GM19467 (cell line): ENCODE measurements at regions not wholly inside any gene's neighbourhood (a gene's known extent, or its start where the extent isn't known, plus 50 kb on each side); places are given as distances from the start of the nearest gene placed in this dataset.

Source experiments
- ATAC-seq: cut with Tn5 transposase; IDR thresholded peaks from one replicate; pipeline ENCODE4 v1.9.1; 2021; ENCODE audit warnings: mild to moderate bottlenecking, moderate library complexity; ENCODE audit not compliant: unreplicated experiment

- ATAC-seq: no peak
Observed at GRCh38 chr18:78510636-78511035, 469.0 kb upstream of the SALL3 start.

- no peak for ATAC-seq
Observed at GRCh38 chr18:78511666-78512601, 467.7 kb upstream of the SALL3 start.

- no peak for ATAC-seq
Observed at GRCh38 chr18:78514910-78515670, 464.5 kb upstream of the SALL3 start.

- ATAC-seq: no peak
Observed at GRCh38 chr18:78517328-78517727, 462.3 kb upstream of the SALL3 start.

- ATAC-seq: no peak
Observed at GRCh38 chr18:78517973-78518372, 461.6 kb upstream of the SALL3 start.

- no peak for ATAC-seq
Observed at GRCh38 chr18:78518805-78519204, 460.8 kb upstream of the SALL3 start.

- ATAC-seq: no peak
Observed at GRCh38 chr18:78519394-78520062, 460.1 kb upstream of the SALL3 start.

GRCh38 chr18:78521136-78521535 is 458.5 kb upstream of the SALL3 start:
- ATAC-seq: no peak

- no peak for ATAC-seq
Observed at GRCh38 chr18:78521744-78522143, 457.9 kb upstream of the SALL3 start.

- no peak for ATAC-seq
Observed at GRCh38 chr18:78522507-78522906, 457.1 kb upstream of the SALL3 start.

GRCh38 chr18:78523850-78524249 is 455.8 kb upstream of the SALL3 start:
- ATAC-seq: no peak

GRCh38 chr18:78525366-78526111 is 454.1 kb upstream of the SALL3 start:
- no peak for ATAC-seq

- no peak for ATAC-seq
Observed at GRCh38 chr18:78526275-78526674, 453.3 kb upstream of the SALL3 start.

- ATAC-seq: no peak
Observed at GRCh38 chr18:78526923-78527711, 452.5 kb upstream of the SALL3 start.

- ATAC-seq: no peak
Observed at GRCh38 chr18:78527984-78528383, 451.6 kb upstream of the SALL3 start.

GRCh38 chr18:78528411-78529258 is 451.0 kb upstream of the SALL3 start:
- no peak for ATAC-seq

GRCh38 chr18:78531637-78532036 is 448.0 kb upstream of the SALL3 start:
- ATAC-seq: no peak

GRCh38 chr18:78538669-78539440 is 440.8 kb upstream of the SALL3 start:
- no peak for ATAC-seq
